IMR-90 (cell line): ENCODE measurements at regions not wholly inside any gene's neighbourhood (a gene's known extent, or its start where the extent isn't known, plus 50 kb on each side); places are given as distances from the start of the nearest gene placed in this dataset.

Experiments
- ATAC-seq: fragments of 200-7000 bp; cut with Tn5 transposase; 2 replicates; pipeline ENCODE4 v1.9.1; 2020; ENCODE audit warnings: low read depth, mild to moderate bottlenecking, moderate library complexity
- BruUV-seq: library from RNA; stranded (reverse); fragments of 400-500 nt; replicated peaks from 2 replicates; lab custom pipeline; 2021; lab: Mats Ljungman, UMichigan
- CTCF ChIA-PET: fragments of 300-600 bp; formaldehyde crosslinking; extraction: SDS; loops from one replicate; lab custom pipeline; 2021; ENCODE audit warnings: antibody characterized with exemption; lab: Yijun Ruan, JAX
- POLR2A ChIA-PET: fragments of 300-600 bp; sonication (Branson Sonifier 250); formaldehyde crosslinking; loops from one replicate; lab custom pipeline; 2022; ENCODE audit warnings: antibody characterized with exemption; ENCODE audit not compliant: unreplicated experiment; lab: Charles Lee
- DNase-seq: peaks from one replicate; pipeline ENCODE4 v3.0.0; 2013
- H2AFZ ChIP-seq: replicated peaks from 2 replicates; pipeline ENCODE3; 2013; ENCODE audit warnings: low read length, mild to moderate bottlenecking; ENCODE audit not compliant: poor library complexity
- H2AK5ac ChIP-seq: 2 replicates; pipeline ENCODE4 v1.6.1; 2013; ENCODE audit warnings: low read depth, low read length, inconsistent platforms
- H2AK9ac ChIP-seq: replicated peaks from 2 replicates; pipeline ENCODE3; 2013; ENCODE audit warnings: mild to moderate bottlenecking, low read depth, low read length, moderate library complexity; ENCODE audit not compliant: poor library complexity
- H2BK120ac ChIP-seq: 2 replicates; pipeline ENCODE4 v1.6.1; 2013; ENCODE audit warnings: low read depth, low read length, inconsistent platforms
- H2BK15ac ChIP-seq: 3 replicates; pipeline ENCODE4 v1.6.1; 2013; ENCODE audit warnings: low read depth, low read length, inconsistent platforms
- H2BK20ac ChIP-seq: 2 replicates; pipeline ENCODE4 v1.6.1; 2013; ENCODE audit warnings: low read depth, mild to moderate bottlenecking, inconsistent platforms, low read length, moderate library complexity
- H2BK5ac ChIP-seq: 2 replicates; pipeline ENCODE4 v1.6.1; 2013; ENCODE audit warnings: mild to moderate bottlenecking, low read depth, low read length, inconsistent platforms; ENCODE audit not compliant: poor library complexity, severe bottlenecking
- H3K14ac ChIP-seq: replicated peaks from 2 replicates; pipeline ENCODE4 v1.6.1; 2013; ENCODE audit warnings: low read depth, low read length, inconsistent platforms
- H3K18ac ChIP-seq: 2 replicates; pipeline ENCODE4 v1.6.1; 2013; ENCODE audit warnings: low read depth, low read length, control low read depth
- H3K23ac ChIP-seq: 2 replicates; pipeline ENCODE4 v1.6.1; 2013; ENCODE audit warnings: low read depth, low read length, inconsistent platforms
- H3K27ac ChIP-seq: 2 replicates; pipeline ENCODE4 v1.5.1; 2013; ENCODE audit warnings: mild to moderate bottlenecking, control low read depth, low read length; ENCODE audit not compliant: insufficient read depth
- H3K27me3 ChIP-seq: 2 replicates; pipeline ENCODE4 v1.6.1; 2013; ENCODE audit warnings: low read length; ENCODE audit not compliant: control insufficient read depth, insufficient read depth
- H3K36me3 ChIP-seq: 2 replicates; pipeline ENCODE4 v1.6.1; 2013; ENCODE audit warnings: low read length, mixed read lengths; ENCODE audit not compliant: control insufficient read depth, insufficient read depth
- H3K4ac ChIP-seq: 2 replicates; pipeline ENCODE4 v1.6.1; 2013; ENCODE audit warnings: low read depth, low read length, inconsistent platforms
- H3K4me1 ChIP-seq: 2 replicates; pipeline ENCODE4 v1.6.1; 2013; ENCODE audit warnings: low read length, mixed read lengths; ENCODE audit not compliant: control insufficient read depth, insufficient read depth
- H3K4me2 ChIP-seq: 2 replicates; pipeline ENCODE4 v1.6.1; 2013; ENCODE audit warnings: low read depth, mild to moderate bottlenecking, control low read depth, low read length, moderate library complexity
- H3K4me3 ChIP-seq: 2 replicates; pipeline ENCODE4 v1.5.1; 2013; ENCODE audit warnings: low read depth, mild to moderate bottlenecking, control low read depth, low read length, moderate library complexity; ENCODE audit not compliant: insufficient read depth
- H3K56ac ChIP-seq: 2 replicates; pipeline ENCODE4 v1.6.1; 2013; ENCODE audit warnings: low read length, inconsistent platforms; ENCODE audit not compliant: insufficient read depth; ENCODE audit errors: extremely low read depth
- H3K79me1 ChIP-seq, 2 experiments: 2 replicates each; pipeline ENCODE4 v1.6.1; 2013; ENCODE audit warnings: low read length in 2 of 2, inconsistent platforms in 1 of 2, low read depth in 1 of 2
- H3K9ac ChIP-seq: 2 replicates; pipeline ENCODE4 v1.6.1; 2013; ENCODE audit warnings: low read depth, low read length, control low read depth
- H3K9me1 ChIP-seq: 2 replicates; pipeline ENCODE4 v1.6.1; 2013; ENCODE audit warnings: low read length, inconsistent platforms; ENCODE audit not compliant: insufficient read depth
- H3K9me3 ChIP-seq: 2 replicates; pipeline ENCODE4 v1.6.1; 2013; ENCODE audit warnings: low read length; ENCODE audit not compliant: control insufficient read depth, insufficient read depth
- H4K20me1 ChIP-seq: 2 replicates; pipeline ENCODE4 v1.6.1; 2013; ENCODE audit warnings: low read length, inconsistent platforms; ENCODE audit not compliant: insufficient read depth
- H4K5ac ChIP-seq: 2 replicates; pipeline ENCODE4 v1.6.1; 2013; ENCODE audit warnings: mild to moderate bottlenecking, low read depth, low read length, control low read depth
- H4K8ac ChIP-seq, 2 experiments: 2 replicates each; pipeline ENCODE4 v1.6.1; 2013; ENCODE audit warnings: low read depth in 2 of 2, low read length in 2 of 2, control low read depth in 1 of 2, inconsistent platforms in 1 of 2
- H4K91ac ChIP-seq: 2 replicates; pipeline ENCODE4 v1.6.1; 2013; ENCODE audit warnings: low read depth, low read length, inconsistent platforms; ENCODE audit not compliant: insufficient read depth
- CEBPB ChIP-seq: IDR thresholded peaks from 2 replicates; pipeline ENCODE4 v1.6.1; 2012; ENCODE audit warnings: low read depth, low read length, improper control_type of control experiment
- CHD1 ChIP-seq: IDR thresholded peaks from 2 replicates; pipeline ENCODE4 v1.6.1; 2012; ENCODE audit warnings: low read depth, low read length, improper control_type of control experiment
- FOS ChIP-seq: fragments of 150-350 bp; IDR thresholded peaks from 2 replicates; pipeline ENCODE4 v1.6.1; 2016; ENCODE audit warnings: low read depth, low read length
- MAZ ChIP-seq: IDR thresholded peaks from 2 replicates; pipeline ENCODE4 v1.6.1; 2012; ENCODE audit warnings: low read depth, mild to moderate bottlenecking, low read length, improper control_type of control experiment, moderate library complexity, borderline replicate concordance
- MXI1 ChIP-seq: IDR thresholded peaks from 2 replicates; pipeline ENCODE4 v1.6.1; 2012; ENCODE audit warnings: low read depth, mild to moderate bottlenecking, low read length, moderate library complexity, borderline replicate concordance
- NFE2L2 ChIP-seq: fragments of 150-350 bp; IDR thresholded peaks from 2 replicates; pipeline ENCODE4 v1.6.1; 2016; ENCODE audit warnings: low read depth, mild to moderate bottlenecking, low read length
- RAD21 ChIP-seq: IDR thresholded peaks from 2 replicates; pipeline ENCODE4 v1.6.1; 2012; ENCODE audit warnings: low read length, improper control_type of control experiment
- RCOR1 ChIP-seq: IDR thresholded peaks from 2 replicates; pipeline ENCODE4 v1.6.1; 2012; ENCODE audit warnings: mild to moderate bottlenecking, low read length, improper control_type of control experiment; ENCODE audit not compliant: insufficient replicate concordance
- SMC3 ChIP-seq: fragments of 150-350 bp; IDR thresholded peaks from 2 replicates; pipeline ENCODE4 v1.6.1; 2016; ENCODE audit warnings: low read depth, mild to moderate bottlenecking, antibody characterized with exemption, low read length, moderate library complexity
- WGBS, 2 experiments: methylation state at CpG; one replicate each; pipeline versions ENCODE4 v1.1.5 to v1.1.7; 2013; ENCODE audit warnings: missing lambda C conversion rate in 2 of 2; ENCODE audit not compliant: insufficient read length in 1 of 2; ENCODE audit errors: extremely low coverage in 2 of 2; 5-methylcytosine and 5-hydroxymethylcytosine counted together
- dilution Hi-C: fragments of 300-500 bp; cut with HindIII; formaldehyde crosslinking; loops from one replicate; pipeline ENCODE4 v1.14.3; 2018; ENCODE audit warnings: low sequenced_read_pairs; ENCODE audit not compliant: unreplicated experiment
- in situ Hi-C: fragments of 300-500 bp; cut with MboI; formaldehyde crosslinking; loops from 3 replicates; pipeline ENCODE4 v1.14.3; 2019; ENCODE audit warnings: low sequenced_read_pairs, inconsistent platforms, mixed read lengths
- intact Hi-C: fragments of 100-400 bp; cut with micrococcal nuclease; formaldehyde crosslinking; loops from 2 replicates; pipeline ENCODE4 v1.10.0; 2022
- TF ChIP-seq, protein P1 (sequence below): fragments of 150-350 bp; IDR thresholded peaks from 2 replicates; pipeline ENCODE4 v1.6.1; 2017; ENCODE audit warnings: mild to moderate bottlenecking, antibody characterized with exemption, low read length, low read depth
- TF ChIP-seq, protein P2 (sequence below): fragments of 150-350 bp; IDR thresholded peaks from 2 replicates; pipeline ENCODE4 v1.6.1; 2016; ENCODE audit warnings: low read depth, mild to moderate bottlenecking, low read length, moderate library complexity, borderline replicate concordance

GRCh38 chr3:69554576-69554975 is 168.7 kb upstream of the FRMD4B start:
- no peak overlapping the region for H2AFZ ChIP-seq
- no peak overlapping the region for H3K4me3 ChIP-seq
- H2AK9ac ChIP-seq, result no peak overlapping the region
- no peak overlapping the region for H2BK120ac ChIP-seq
- H4K5ac ChIP-seq, result no peak overlapping the region
- in situ Hi-C loops (no loop called here), dilution Hi-C loops (no loop called here), intact Hi-C loops (no loop called here)
- CTCF ChIA-PET, result no interaction called here
- no peak overlapping the region for H4K91ac ChIP-seq
- ATAC-seq (no peak), DNase-seq (no peak)
- no peak overlapping the region for H3K4ac ChIP-seq
- no peaks in the 10 kb centered on the region for H3K4me1 ChIP-seq
- no peaks in the 10 kb centered on the region for H3K79me1 ChIP-seq
- POLR2A ChIA-PET, result no interaction called here
- H2AK5ac ChIP-seq, result no peak overlapping the region
- no peaks in the 10 kb centered on the region for H3K9me3 ChIP-seq
- no peaks in the 10 kb centered on the region for H3K36me3 ChIP-seq
- no peaks in the 10 kb centered on the region for H3K27me3 ChIP-seq
- TF ChIP-seq, protein P1, sequence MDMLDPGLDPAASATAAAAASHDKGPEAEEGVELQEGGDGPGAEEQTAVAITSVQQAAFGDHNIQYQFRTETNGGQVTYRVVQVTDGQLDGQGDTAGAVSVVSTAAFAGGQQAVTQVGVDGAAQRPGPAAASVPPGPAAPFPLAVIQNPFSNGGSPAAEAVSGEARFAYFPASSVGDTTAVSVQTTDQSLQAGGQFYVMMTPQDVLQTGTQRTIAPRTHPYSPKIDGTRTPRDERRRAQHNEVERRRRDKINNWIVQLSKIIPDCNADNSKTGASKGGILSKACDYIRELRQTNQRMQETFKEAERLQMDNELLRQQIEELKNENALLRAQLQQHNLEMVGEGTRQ, result no peak
- no peak for TF ChIP-seq RCOR1
- TF ChIP-seq CEBPB, result no peak
- no peak for TF ChIP-seq NFE2L2
- no peak for TF ChIP-seq CHD1
- TF ChIP-seq SMC3, result no peak
- no peak for TF ChIP-seq MXI1
- no peak for TF ChIP-seq RAD21
- TF ChIP-seq MAZ, result no peak
- TF ChIP-seq FOS, result no peak
- TF ChIP-seq, protein P2, sequence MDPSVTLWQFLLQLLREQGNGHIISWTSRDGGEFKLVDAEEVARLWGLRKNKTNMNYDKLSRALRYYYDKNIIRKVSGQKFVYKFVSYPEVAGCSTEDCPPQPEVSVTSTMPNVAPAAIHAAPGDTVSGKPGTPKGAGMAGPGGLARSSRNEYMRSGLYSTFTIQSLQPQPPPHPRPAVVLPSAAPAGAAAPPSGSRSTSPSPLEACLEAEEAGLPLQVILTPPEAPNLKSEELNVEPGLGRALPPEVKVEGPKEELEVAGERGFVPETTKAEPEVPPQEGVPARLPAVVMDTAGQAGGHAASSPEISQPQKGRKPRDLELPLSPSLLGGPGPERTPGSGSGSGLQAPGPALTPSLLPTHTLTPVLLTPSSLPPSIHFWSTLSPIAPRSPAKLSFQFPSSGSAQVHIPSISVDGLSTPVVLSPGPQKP, result no peak
- no CpG with 5 or more reads among the region's 2 CpGs for WGBS, 2 experiments
- H3K9me1 ChIP-seq, result no peaks in the 10 kb centered on the region
- H3K4me2 ChIP-seq, result no peak overlapping the region
- H3K56ac ChIP-seq, result no peak overlapping the region
- no peaks in the 10 kb centered on the region for H4K20me1 ChIP-seq
- no peak overlapping the region for H3K9ac ChIP-seq
- H4K8ac ChIP-seq, result no peak overlapping the region
- H3K18ac ChIP-seq, result no peak overlapping the region
- H3K14ac ChIP-seq, result no peak overlapping the region
- no peak overlapping the region for H3K23ac ChIP-seq
- H2BK5ac ChIP-seq, result no peak overlapping the region
- H2BK20ac ChIP-seq, result no peak overlapping the region
- no TSS peak for BruUV-seq
- no peak overlapping the region for H2BK15ac ChIP-seq
- no peak overlapping the region for H3K27ac ChIP-seq
